ENCODE measurements at regions not wholly inside any gene's neighbourhood (a gene's known extent, or its start where the extent isn't known, plus 50 kb on each side); places are given as distances from the start of the nearest gene placed in this dataset.
A peak's percentile ranks its signal among the peaks of the same experiment; 100 is the strongest.
"Not testable (repeated sequence)": the region's sequence is repeated elsewhere in the genome, so short reads cannot be mapped to it uniquely, and the experiment has no call there.

- 85 to 93% methylated on average over 2 of the region's 2 CpGs for WGBS, 2 donors
- Histone ChIP-seq H3K4me1 (no peaks in the 10 kb centered on the region), H3K27ac (no peak overlapping the region), H3K27me3 (no peaks in the 10 kb centered on the region), H3K36me3 (no peaks in the 10 kb centered on the region), H3K9me3 (peaks cover 0 to 3% (median 0%) of the 10 kb centered on the region in 4 donors), H3K4me3 (no peak overlapping the region)
- DNase-seq: no peak
- intact Hi-C loops (cut with DNase I): no loop called here
- TF ChIP-seq EP300 (IDR thresholded peaks at IDR 0.05) (no peak), CTCF (IDR thresholded peaks at IDR 0.05) (no peak), POLR2AphosphoS5 (IDR thresholded peaks at IDR 0.05) (no peak), POLR2A (IDR thresholded peaks at IDR 0.05) (no peak)
These were observed 179.2 kb downstream of the BCHE start for GRCh38 chr3:165658027-165658426.

GRCh38 chr3:165653130-165653778 is 184.0 kb downstream of the BCHE start:
- Histone ChIP-seq H3K9me3 (peaks cover 0 to 3% (median 0%) of the 10 kb centered on the region in 4 donors), H3K4me1 (no peaks in the 10 kb centered on the region), H3K27me3 (no peaks in the 10 kb centered on the region), H3K4me3 (no peak overlapping the region), H3K36me3 (no peaks in the 10 kb centered on the region), H3K27ac (no peak overlapping the region)
- DNase-seq: no peak
- intact Hi-C loops (cut with DNase I): no loop called here
- WGBS, 2 donors: 10 to 47% methylated on average over 1 of the region's 1 CpG
- no peak for TF ChIP-seq POLR2AphosphoS5 (IDR thresholded peaks at IDR 0.05)
- TF ChIP-seq CTCF (IDR thresholded peaks at IDR 0.05): no peak
- TF ChIP-seq EP300 (IDR thresholded peaks at IDR 0.05): no peak
- TF ChIP-seq POLR2A (IDR thresholded peaks at IDR 0.05): no peak

GRCh38 chr3:165649282-165649681 is 187.9 kb downstream of the BCHE start:
- 92 to 98% methylated on average over 30 of the region's 30 CpGs for WGBS, 2 donors
- H3K27me3 ChIP-seq, H3K27ac ChIP-seq, H3K4me1 ChIP-seq, H3K4me3 ChIP-seq, DNase-seq, H3K9me3 ChIP-seq, H3K36me3 ChIP-seq: not testable (repeated sequence)
- intact Hi-C loops (cut with DNase I): loop anchor here (10.0 kb wide), 1 partner anchor 96 kb away; no protein-coding TSS in a partner anchor

GRCh38 chr3:165645191-165645590 is 192.0 kb downstream of the BCHE start:
- no peaks in the 10 kb centered on the region for H3K36me3 ChIP-seq
- no peaks in the 10 kb centered on the region for H3K9me3 ChIP-seq
- TF ChIP-seq POLR2A (IDR thresholded peaks at IDR 0.05): no peak
- TF ChIP-seq CTCF (IDR thresholded peaks at IDR 0.05): no peak
- TF ChIP-seq EP300 (IDR thresholded peaks at IDR 0.05): no peak
- TF ChIP-seq POLR2AphosphoS5 (IDR thresholded peaks at IDR 0.05): no peak
- peaks cover 0 to 30% (median 21%) of the 10 kb centered on the region in 4 donors for H3K4me1 ChIP-seq
- no peaks in the 10 kb centered on the region for H3K27me3 ChIP-seq
- 92% methylated on average over 2 of the region's 2 CpGs for WGBS, 2 donors
- no peak overlapping the region for H3K27ac ChIP-seq
- no peak overlapping the region for H3K4me3 ChIP-seq
- intact Hi-C loops (cut with DNase I): loop anchor here (10.0 kb wide), 1 partner anchor 100 kb away; no protein-coding TSS in a partner anchor
- DNase-seq: no peak

- Histone ChIP-seq H3K4me1 (peaks cover 0 to 30% (median 21%) of the 10 kb centered on the region in 4 donors), H3K27ac (peak overlapping the region in 1 of 4 donors; percentile 85), H3K36me3 (no peaks in the 10 kb centered on the region), H3K4me3 (no peak overlapping the region), H3K9me3 (no peaks in the 10 kb centered on the region), H3K27me3 (no peaks in the 10 kb centered on the region)
- intact Hi-C loops (cut with DNase I): loop anchor here (10.0 kb wide), 1 partner anchor 100 kb away; no protein-coding TSS in a partner anchor
- DNase-seq: no peak
- TF ChIP-seq EP300 (IDR thresholded peaks at IDR 0.05): no peak
- no peak for TF ChIP-seq POLR2AphosphoS5 (IDR thresholded peaks at IDR 0.05)
- TF ChIP-seq POLR2A (IDR thresholded peaks at IDR 0.05): no peak
- no peak for TF ChIP-seq CTCF (IDR thresholded peaks at IDR 0.05)
- 63 to 66% methylated on average over 1 of the region's 1 CpG for WGBS, 2 donors
These were observed 192.9 kb downstream of the BCHE start for GRCh38 chr3:165644331-165644730.
